ENCODE measurements at regions not wholly inside any gene's neighbourhood (a gene's known extent, or its start where the extent isn't known, plus 50 kb on each side); places are given as distances from the start of the nearest gene placed in this dataset.
"Not testable (repeated sequence)": the region's sequence is repeated elsewhere in the genome, so short reads cannot be mapped to it uniquely, and the experiment has no call there.

DNA sequence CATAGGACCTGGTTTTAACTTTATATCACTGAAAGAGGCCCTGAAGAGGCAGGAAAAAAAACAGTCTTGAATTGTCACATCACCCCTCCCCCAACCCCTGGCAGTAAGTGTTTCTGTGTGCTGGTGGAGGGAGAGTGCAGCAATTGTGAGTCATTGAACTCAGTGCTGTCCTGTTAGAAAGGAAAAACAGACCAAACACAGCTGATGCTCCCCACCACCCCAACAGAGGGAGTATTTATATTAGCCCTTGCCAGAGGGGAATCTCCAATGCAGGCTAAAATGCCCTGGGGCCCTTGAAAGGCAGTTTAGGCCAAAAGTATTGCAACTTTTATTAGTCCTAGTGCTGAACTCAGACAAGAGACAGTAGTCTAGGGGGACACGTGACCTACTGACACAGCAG is 197.8 kb upstream of the AGTR2 start:
- DNase-seq: no peak

DNA sequence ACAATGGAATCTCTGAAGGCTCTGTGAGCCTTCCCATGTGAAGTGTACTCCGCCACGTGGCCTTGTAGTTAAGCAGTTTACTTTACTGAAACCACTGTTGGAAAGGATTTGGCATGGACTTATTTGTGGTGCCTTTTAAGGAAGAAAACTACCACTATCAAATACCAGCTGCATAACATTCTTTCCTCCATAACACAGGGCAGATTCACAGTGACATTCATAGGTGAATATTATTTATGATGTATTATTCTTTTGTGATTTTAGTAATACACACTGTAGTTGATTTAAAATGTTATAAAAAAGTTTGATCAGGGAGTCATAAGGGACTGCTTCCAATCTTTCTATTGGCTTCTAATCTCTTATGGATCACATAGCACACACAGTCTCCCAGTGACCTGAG is 192.5 kb upstream of the AGTR2 start:
- DNase-seq: no peak

DNA sequence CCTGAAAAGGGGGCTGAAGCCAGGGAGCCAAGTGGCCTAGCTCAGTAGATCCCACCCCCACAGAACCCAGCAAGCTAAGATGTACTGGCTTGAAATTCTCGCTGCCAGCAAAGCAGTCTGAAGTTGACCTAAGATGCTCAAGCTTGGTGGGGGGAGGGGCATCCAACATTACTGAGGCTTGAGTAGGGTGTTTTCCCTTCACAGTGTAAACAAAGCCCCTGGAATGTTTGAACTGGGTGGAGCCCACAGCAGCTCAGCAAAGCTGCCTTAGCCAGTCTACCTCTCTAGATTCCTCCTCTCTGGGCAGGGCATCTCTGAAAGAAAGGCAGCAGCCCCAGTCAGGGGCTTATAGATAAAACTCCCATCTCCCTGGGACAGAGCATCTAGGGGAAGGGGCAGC is 187.4 kb upstream of the AGTR2 start:
- not testable (repeated sequence) for DNase-seq

DNA sequence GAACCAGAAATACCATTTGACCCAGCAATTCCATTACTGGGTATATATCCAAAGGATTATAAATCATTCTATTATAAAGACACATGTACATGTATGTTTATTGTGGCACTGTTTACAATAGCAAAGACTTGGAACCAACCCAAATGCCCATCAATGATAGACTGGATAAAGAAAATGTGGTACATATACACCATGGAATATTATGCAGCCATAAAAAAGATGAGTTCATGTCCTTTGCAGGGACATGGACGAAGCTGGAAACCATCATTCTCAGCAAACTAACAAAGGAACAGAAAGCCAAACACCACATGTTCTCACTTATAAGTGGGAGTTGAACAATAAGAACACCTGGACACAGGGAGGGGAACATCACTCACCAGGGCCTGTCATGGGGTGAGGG is 183.1 kb upstream of the AGTR2 start:
- not testable (repeated sequence) for DNase-seq

DNA sequence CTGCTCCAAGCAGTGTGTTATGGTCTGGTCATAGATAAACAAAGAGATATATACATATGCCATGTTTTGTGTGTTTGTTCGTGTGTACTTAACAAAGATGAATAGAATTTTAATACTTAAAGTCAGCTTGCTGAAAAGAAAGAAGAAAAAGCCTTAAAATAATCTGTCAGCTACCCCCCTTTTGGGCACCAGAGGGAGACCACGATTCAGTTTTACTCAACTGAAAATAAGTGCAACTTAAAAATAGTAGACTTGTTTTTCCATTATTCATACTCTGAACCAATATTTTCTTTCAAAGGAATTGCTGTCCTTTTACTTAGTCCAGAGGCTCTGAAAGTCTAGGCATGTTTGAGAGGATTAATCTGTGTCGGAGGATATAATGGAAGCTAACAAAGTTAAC is 181.7 kb upstream of the AGTR2 start:
- DNase-seq: no peak

DNA sequence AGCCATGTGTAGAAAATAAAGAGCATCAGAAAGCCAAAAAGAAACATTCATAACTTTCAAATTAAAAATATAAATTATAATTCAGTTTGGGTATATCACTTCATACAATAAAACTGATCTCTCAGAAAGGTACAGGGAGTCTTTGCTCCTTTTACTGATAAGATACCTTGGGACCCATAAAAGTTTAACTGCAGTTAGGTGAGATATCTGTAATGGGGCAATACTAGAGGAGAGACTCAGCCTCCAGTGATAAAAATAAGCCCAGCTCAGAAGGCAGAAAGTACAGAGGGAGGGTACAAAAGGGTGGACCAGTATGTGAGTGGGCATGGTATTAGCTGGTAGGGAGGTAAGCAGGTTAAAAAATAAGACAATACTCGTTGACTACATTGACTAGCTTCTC is 180.9 kb upstream of the AGTR2 start:
- no peak for DNase-seq

DNA sequence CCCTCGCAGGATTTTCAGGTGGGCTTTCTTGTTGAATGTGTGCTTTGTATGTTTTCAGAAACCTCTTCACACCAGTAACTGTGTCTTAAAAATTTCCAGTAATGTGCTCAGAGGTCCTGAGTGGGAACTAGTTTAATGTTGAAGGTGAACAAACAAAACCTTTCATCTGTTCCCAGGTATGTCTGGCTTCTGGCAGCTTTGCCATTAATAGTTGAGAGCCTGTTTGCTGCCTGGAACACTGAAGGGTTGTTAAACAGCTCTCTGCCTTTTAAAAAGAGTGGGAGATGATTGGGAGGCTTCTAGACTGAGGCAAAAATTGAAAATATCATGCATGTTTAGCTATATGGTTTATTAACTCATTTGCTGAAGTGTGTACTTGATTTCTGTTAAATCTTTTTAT is 161.2 kb upstream of the AGTR2 start:
- DNase-seq: no peak

DNA sequence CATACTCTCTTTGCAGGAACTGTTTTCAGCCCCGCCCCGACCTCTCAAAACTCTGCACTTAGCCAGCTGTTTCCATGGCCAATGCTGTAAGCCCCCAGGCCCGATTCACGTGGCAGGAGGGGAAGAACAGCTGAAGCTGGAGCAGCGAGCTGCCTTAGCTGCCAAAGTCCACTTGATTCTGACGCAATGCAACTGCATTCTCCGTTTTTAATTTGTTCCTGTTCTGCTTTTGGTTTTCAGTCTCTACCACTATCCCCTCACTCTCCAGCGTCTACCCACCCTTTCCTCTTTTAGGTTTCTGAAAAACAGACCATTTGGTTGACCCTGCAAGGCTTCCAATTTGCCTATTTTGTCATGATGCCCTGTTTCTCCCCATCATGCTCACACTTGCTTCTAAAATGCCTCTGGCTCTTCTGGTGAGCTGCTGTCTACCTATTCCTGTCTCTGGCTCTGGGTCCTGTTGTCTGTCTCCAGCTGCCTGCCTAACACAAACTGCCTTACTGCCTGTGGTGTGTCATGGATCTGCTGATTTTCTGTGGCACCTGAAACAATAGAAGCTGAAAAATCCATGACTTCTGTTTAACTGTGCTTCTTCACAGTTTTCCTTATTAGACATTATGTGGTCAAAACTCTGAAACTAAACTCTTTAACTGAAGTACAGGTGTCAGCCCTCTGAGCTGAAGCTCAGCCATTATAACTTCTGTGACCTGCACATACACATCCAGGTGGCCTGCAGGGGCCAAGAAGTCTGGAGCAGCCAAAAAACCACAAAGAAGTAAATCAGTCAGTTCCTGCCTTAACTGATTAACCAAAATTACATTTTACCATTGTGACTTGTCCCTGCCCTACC is 160.5 kb upstream of the AGTR2 start:
- DNase-seq: peak; percentile 35 to 55 (median 50)

DNA sequence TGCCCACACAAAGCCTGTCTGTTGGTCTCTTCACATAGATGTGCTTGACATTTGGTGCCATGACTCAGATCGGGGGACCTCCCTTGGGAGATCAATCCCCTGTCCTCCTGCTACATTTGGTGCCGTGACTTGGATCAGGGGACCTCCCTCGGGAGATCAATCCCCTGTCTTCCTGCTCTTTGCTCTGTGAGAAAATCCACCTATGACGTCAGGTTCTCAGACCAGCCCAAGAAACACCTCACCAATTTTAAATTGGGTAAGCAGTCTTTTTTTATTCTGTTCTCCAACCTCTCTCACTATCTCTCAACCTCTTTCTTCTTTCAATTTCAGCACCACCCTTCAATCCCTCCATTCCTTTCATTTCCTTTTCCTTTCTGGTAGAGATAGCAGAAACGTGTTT is 159.6 kb upstream of the AGTR2 start:
- no peak for DNase-seq

DNA sequence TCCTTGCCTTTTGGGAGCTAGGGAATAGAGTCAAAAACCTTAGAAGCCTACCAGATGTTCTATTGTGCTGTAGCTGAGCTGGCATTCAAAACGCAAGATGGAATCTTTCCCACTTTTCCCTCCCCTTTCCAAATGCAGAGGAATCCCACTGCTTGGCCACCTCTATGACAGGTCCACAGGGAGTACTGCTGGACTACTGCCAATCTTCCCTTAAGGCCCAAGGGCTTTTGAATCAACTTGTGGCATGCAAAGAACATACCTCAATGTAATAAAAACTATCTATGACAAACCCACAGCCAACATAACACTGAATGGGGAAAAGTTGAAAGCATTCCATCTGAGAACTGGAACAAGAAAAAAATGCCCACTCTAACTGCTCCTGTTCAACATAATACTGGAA is 139.2 kb upstream of the AGTR2 start:
- DNase-seq: no peak
